GM12878 (cell line): ENCODE measurements at regions not wholly inside any gene's neighbourhood (a gene's known extent, or its start where the extent isn't known, plus 50 kb on each side); places are given as distances from the start of the nearest gene placed in this dataset.

Source experiments
- ATAC-seq: fragments of 200-7000 bp; cut with Tn5 transposase; 3 replicates; pipeline ENCODE4 v1.9.1; 2020; ENCODE audit warnings: mild to moderate bottlenecking, moderate library complexity
- BruUV-seq: library from RNA; stranded (reverse); fragments of 400-500 nt; replicated peaks from 2 replicates; lab custom pipeline; 2021; lab: Mats Ljungman, UMichigan
- CTCF ChIA-PET: fragments of 300-600 bp; sonication (Branson Sonifier 250); formaldehyde crosslinking; extraction: SDS; loops from one replicate; lab custom pipeline; 2021; ENCODE audit warnings: inconsistent platforms; lab: Yijun Ruan, JAX
- POLR2A ChIA-PET: fragments of 350-600 bp; formaldehyde crosslinking; extraction: SDS; loops from one replicate; lab custom pipeline; 2021; ENCODE audit warnings: inconsistent platforms; lab: Charles Lee
- RAD21 ChIA-PET: fragments of 300-600 bp; sonication (Branson Sonifier 250); formaldehyde crosslinking; loops from one replicate; lab custom pipeline; 2023; ENCODE audit warnings: antibody characterized with exemption; ENCODE audit not compliant: unreplicated experiment; lab: Charles Lee
- SMC1A ChIA-PET: fragments of 300-600 bp; sonication (Branson Sonifier 250); formaldehyde crosslinking; loops from one replicate; lab custom pipeline; 2023; ENCODE audit not compliant: unreplicated experiment, uncharacterized antibody; lab: Charles Lee
- DNase-seq: peaks from one replicate; pipeline ENCODE4 v3.0.0-alpha.2; 2011; ENCODE audit warnings: low read depth, low spot score
- FAIRE-seq: peaks from 3 replicates; lab custom pipeline; 2011; peaks lifted over from hg19 to GRCh38; lab: Jason Lieb, UNC
- H2AFZ ChIP-seq: 2 replicates; pipeline ENCODE4 v1.6.0; 2011; ENCODE audit warnings: low read depth, low read length, control low read depth; ENCODE audit not compliant: control insufficient read depth
- H3K27ac ChIP-seq: 2 replicates; pipeline ENCODE4 v1.5.1; 2011; ENCODE audit warnings: control low read depth; ENCODE audit not compliant: control insufficient read depth, insufficient read depth
- H3K27me3 ChIP-seq, 2 experiments: replicated peaks in 1 of 2; 2 replicates each; pipeline versions ENCODE4 v1.6.0 to v1.6.1; 2011; ENCODE audit warnings: low read length in 1 of 2; ENCODE audit not compliant: control insufficient read depth in 2 of 2, insufficient read depth in 2 of 2
- H3K36me3 ChIP-seq, 2 experiments: 2 replicates each; pipeline ENCODE4 v1.5.1; 2011; ENCODE audit warnings: low read length in 1 of 2; ENCODE audit not compliant: control insufficient read depth in 2 of 2, insufficient read depth in 2 of 2
- H3K4me1 ChIP-seq: 2 replicates; pipeline ENCODE4 v1.6.1; 2011; ENCODE audit warnings: mild to moderate bottlenecking, low read length, moderate library complexity, mixed read lengths; ENCODE audit not compliant: control insufficient read depth, insufficient read depth
- H3K4me2 ChIP-seq: 2 replicates; pipeline ENCODE4 v1.6.0; 2011; ENCODE audit warnings: control low read depth; ENCODE audit not compliant: control insufficient read depth, insufficient read depth
- H3K4me3 ChIP-seq: fragments of 200-600 bp; sonication (generic); 2 replicates; pipeline ENCODE4 v1.5.1; 2016
- H3K79me2 ChIP-seq: 2 replicates; pipeline ENCODE4 v1.6.0; 2011; ENCODE audit warnings: low read length; ENCODE audit not compliant: control insufficient read depth, insufficient read depth
- H3K9ac ChIP-seq: 2 replicates; pipeline ENCODE4 v1.8.0; 2011; ENCODE audit warnings: low read length, control low read depth, mixed read lengths; ENCODE audit not compliant: control insufficient read depth, insufficient read depth
- H3K9me3 ChIP-seq: replicated peaks from 3 replicates; pipeline ENCODE4 v1.5.1; 2011; ENCODE audit warnings: mild to moderate bottlenecking, low read length; ENCODE audit not compliant: control insufficient read depth, insufficient read depth
- H4K20me1 ChIP-seq: 2 replicates; pipeline ENCODE4 v1.6.0; 2011; ENCODE audit not compliant: control insufficient read depth, insufficient read depth
- CREB1 ChIP-seq: IDR thresholded peaks from 2 replicates; pipeline ENCODE4 v1.6.1; 2012; ENCODE audit warnings: low read depth, mild to moderate bottlenecking, inconsistent platforms
- ETV6 ChIP-seq, 2 experiments: fragments of 450-650 bp in 1 of 2; IDR thresholded peaks in 1 of 2; conservative IDR thresholded peaks in 1 of 2; 2 replicates each; pipeline ENCODE4 v1.6.1; 2014; ENCODE audit warnings: antibody characterized with exemption in 1 of 2, borderline replicate concordance in 1 of 2, low read depth in 1 of 2, mild to moderate bottlenecking in 1 of 2, moderate library complexity in 1 of 2
- JUND ChIP-seq: IDR thresholded peaks from 2 replicates; pipeline ENCODE4 v1.6.1; 2012; ENCODE audit warnings: low read depth, mild to moderate bottlenecking, low read length, improper control_type of control experiment, moderate library complexity
- NBN ChIP-seq: fragments of 450-650 bp; IDR thresholded peaks from 2 replicates; pipeline ENCODE4 v1.6.1; 2016
- NFYB ChIP-seq: IDR thresholded peaks from 2 replicates; pipeline ENCODE4 v1.6.1; 2011; ENCODE audit warnings: low read depth, mild to moderate bottlenecking, low read length, improper control_type of control experiment, moderate library complexity; ENCODE audit not compliant: insufficient read depth
- TCF7 ChIP-seq: IDR thresholded peaks from 2 replicates; pipeline ENCODE4 v1.6.1; 2014; ENCODE audit warnings: antibody characterized with exemption, borderline replicate concordance
- ZNF207 ChIP-seq: fragments of 450-650 bp; IDR thresholded peaks from 2 replicates; pipeline ENCODE4 v1.6.1; 2014; ENCODE audit warnings: antibody characterized with exemption, mild to moderate bottlenecking, borderline replicate concordance
- ZSCAN29 ChIP-seq: fragments of 450-650 bp; IDR thresholded peaks from 2 replicates; pipeline ENCODE4 v1.6.1; 2017; ENCODE audit warnings: mild to moderate bottlenecking, moderate library complexity
- WGBS: methylation state at CpG from one replicate; pipeline ENCODE4 v1.1.6; 2016; ENCODE audit warnings: low lambda C conversion rate; ENCODE audit not compliant: insufficient replicate concordance, insufficient coverage; ENCODE audit errors: missing lambda C conversion rate; 5-methylcytosine and 5-hydroxymethylcytosine counted together
- in situ Hi-C: fragments of 300-500 bp; cut with MboI; formaldehyde crosslinking; loops from 9 replicates; pipeline ENCODE4 v1.14.3; 2018; ENCODE audit warnings: mixed read lengths
- intact Hi-C: fragments of 100-400 bp; cut with micrococcal nuclease; formaldehyde crosslinking; loops from one replicate; pipeline ENCODE4 v1.14.2; 2022; ENCODE audit not compliant: unreplicated experiment
- TF ChIP-seq, protein P1 (sequence below): fragments of 450-650 bp; IDR thresholded peaks from 2 replicates; pipeline ENCODE4 v1.6.1; 2016; ENCODE audit warnings: mild to moderate bottlenecking
- TF ChIP-seq, protein P2 (sequence below): fragments of 150-350 bp; IDR thresholded peaks from 2 replicates; pipeline ENCODE4 v1.6.1; 2016; ENCODE audit warnings: low read depth, low read length
- TF ChIP-seq, protein P3 (sequence below): IDR thresholded peaks from 2 replicates; pipeline ENCODE4 v1.6.1; 2012; ENCODE audit warnings: low read depth, low read length, improper control_type of control experiment
- TF ChIP-seq, protein P4 (sequence below): fragments of 450-650 bp; IDR thresholded peaks from 2 replicates; pipeline ENCODE4 v1.6.1; 2017; ENCODE audit warnings: mild to moderate bottlenecking, low read depth, inconsistent platforms; ENCODE audit not compliant: poor library complexity, severe bottlenecking
- TF ChIP-seq, protein P5 (sequence below): IDR thresholded peaks from 2 replicates; pipeline ENCODE4 v1.6.1; 2012; ENCODE audit warnings: mild to moderate bottlenecking, low read depth, low read length

DNA sequence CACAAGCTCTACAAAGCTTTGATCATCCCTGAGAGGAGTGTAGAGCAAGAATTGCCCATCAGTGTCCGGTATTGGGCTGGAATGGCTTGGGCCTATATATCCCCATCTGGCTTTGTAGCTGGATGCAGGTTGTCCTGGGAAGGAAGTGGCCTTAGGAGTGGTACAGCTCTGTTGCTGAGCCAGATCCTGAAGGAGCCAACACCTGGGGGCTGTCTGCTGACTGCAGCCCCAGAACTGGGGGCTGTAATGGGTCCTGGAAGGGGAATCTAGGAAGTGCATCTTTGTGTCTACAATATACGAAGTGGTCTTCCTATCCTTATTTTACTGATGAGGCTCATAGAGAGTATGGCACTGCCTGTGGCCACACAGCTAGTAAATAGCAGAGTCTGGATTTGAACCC lies 145.9 kb downstream of the CDC5L start:
- ATAC-seq, result no peak
- no peak for TF ChIP-seq NFYB
- TF ChIP-seq, protein P1, sequence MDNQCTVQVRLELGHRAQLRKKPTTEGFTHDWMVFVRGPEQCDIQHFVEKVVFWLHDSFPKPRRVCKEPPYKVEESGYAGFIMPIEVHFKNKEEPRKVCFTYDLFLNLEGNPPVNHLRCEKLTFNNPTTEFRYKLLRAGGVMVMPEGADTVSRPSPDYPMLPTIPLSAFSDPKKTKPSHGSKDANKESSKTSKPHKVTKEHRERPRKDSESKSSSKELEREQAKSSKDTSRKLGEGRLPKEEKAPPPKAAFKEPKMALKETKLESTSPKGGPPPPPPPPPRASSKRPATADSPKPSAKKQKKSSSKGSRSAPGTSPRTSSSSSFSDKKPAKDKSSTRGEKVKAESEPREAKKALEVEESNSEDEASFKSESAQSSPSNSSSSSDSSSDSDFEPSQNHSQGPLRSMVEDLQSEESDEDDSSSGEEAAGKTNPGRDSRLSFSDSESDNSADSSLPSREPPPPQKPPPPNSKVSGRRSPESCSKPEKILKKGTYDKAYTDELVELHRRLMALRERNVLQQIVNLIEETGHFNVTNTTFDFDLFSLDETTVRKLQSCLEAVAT, result no peak
- no peak for TF ChIP-seq ZNF207
- no peak for TF ChIP-seq ETV6 (conservative IDR thresholded peaks at IDR 0.05 in 1 of 2, IDR thresholded peaks at IDR 0.05 in 1 of 2; ENCODE audit: borderline replicate concordance in 1 of 2, low read depth in 1 of 2)
- TF ChIP-seq CREB1, result no peak
- TF ChIP-seq, protein P2, sequence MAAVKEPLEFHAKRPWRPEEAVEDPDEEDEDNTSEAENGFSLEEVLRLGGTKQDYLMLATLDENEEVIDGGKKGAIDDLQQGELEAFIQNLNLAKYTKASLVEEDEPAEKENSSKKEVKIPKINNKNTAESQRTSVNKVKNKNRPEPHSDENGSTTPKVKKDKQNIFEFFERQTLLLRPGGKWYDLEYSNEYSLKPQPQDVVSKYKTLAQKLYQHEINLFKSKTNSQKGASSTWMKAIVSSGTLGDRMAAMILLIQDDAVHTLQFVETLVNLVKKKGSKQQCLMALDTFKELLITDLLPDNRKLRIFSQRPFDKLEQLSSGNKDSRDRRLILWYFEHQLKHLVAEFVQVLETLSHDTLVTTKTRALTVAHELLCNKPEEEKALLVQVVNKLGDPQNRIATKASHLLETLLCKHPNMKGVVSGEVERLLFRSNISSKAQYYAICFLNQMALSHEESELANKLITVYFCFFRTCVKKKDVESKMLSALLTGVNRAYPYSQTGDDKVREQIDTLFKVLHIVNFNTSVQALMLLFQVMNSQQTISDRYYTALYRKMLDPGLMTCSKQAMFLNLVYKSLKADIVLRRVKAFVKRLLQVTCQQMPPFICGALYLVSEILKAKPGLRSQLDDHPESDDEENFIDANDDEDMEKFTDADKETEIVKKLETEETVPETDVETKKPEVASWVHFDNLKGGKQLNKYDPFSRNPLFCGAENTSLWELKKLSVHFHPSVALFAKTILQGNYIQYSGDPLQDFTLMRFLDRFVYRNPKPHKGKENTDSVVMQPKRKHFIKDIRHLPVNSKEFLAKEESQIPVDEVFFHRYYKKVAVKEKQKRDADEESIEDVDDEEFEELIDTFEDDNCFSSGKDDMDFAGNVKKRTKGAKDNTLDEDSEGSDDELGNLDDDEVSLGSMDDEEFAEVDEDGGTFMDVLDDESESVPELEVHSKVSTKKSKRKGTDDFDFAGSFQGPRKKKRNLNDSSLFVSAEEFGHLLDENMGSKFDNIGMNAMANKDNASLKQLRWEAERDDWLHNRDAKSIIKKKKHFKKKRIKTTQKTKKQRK, result no peak
- TF ChIP-seq, protein P3, sequence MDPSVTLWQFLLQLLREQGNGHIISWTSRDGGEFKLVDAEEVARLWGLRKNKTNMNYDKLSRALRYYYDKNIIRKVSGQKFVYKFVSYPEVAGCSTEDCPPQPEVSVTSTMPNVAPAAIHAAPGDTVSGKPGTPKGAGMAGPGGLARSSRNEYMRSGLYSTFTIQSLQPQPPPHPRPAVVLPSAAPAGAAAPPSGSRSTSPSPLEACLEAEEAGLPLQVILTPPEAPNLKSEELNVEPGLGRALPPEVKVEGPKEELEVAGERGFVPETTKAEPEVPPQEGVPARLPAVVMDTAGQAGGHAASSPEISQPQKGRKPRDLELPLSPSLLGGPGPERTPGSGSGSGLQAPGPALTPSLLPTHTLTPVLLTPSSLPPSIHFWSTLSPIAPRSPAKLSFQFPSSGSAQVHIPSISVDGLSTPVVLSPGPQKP, result no peak
- TF ChIP-seq TCF7, result no peak
- TF ChIP-seq, protein P4, sequence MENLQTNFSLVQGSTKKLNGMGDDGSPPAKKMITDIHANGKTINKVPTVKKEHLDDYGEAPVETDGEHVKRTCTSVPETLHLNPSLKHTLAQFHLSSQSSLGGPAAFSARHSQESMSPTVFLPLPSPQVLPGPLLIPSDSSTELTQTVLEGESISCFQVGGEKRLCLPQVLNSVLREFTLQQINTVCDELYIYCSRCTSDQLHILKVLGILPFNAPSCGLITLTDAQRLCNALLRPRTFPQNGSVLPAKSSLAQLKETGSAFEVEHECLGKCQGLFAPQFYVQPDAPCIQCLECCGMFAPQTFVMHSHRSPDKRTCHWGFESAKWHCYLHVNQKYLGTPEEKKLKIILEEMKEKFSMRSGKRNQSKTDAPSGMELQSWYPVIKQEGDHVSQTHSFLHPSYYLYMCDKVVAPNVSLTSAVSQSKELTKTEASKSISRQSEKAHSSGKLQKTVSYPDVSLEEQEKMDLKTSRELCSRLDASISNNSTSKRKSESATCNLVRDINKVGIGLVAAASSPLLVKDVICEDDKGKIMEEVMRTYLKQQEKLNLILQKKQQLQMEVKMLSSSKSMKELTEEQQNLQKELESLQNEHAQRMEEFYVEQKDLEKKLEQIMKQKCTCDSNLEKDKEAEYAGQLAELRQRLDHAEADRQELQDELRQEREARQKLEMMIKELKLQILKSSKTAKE, result no peak
- TF ChIP-seq JUND, result no peak
- TF ChIP-seq, protein P5, sequence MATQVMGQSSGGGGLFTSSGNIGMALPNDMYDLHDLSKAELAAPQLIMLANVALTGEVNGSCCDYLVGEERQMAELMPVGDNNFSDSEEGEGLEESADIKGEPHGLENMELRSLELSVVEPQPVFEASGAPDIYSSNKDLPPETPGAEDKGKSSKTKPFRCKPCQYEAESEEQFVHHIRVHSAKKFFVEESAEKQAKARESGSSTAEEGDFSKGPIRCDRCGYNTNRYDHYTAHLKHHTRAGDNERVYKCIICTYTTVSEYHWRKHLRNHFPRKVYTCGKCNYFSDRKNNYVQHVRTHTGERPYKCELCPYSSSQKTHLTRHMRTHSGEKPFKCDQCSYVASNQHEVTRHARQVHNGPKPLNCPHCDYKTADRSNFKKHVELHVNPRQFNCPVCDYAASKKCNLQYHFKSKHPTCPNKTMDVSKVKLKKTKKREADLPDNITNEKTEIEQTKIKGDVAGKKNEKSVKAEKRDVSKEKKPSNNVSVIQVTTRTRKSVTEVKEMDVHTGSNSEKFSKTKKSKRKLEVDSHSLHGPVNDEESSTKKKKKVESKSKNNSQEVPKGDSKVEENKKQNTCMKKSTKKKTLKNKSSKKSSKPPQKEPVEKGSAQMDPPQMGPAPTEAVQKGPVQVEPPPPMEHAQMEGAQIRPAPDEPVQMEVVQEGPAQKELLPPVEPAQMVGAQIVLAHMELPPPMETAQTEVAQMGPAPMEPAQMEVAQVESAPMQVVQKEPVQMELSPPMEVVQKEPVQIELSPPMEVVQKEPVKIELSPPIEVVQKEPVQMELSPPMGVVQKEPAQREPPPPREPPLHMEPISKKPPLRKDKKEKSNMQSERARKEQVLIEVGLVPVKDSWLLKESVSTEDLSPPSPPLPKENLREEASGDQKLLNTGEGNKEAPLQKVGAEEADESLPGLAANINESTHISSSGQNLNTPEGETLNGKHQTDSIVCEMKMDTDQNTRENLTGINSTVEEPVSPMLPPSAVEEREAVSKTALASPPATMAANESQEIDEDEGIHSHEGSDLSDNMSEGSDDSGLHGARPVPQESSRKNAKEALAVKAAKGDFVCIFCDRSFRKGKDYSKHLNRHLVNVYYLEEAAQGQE, result no peak
- no peak for TF ChIP-seq NBN
- TF ChIP-seq ZSCAN29, result no peak

More for the DNA sequence above, 145.9 kb downstream of the CDC5L start:
- no peak for FAIRE-seq
- Histone ChIP-seq H3K9ac (no peak overlapping the region), H3K27me3 (peaks cover 2 to 3% of the 10 kb centered on the region in 2 experiments; a peak in 3 of 4 replicates), H3K4me2 (no peak overlapping the region), H3K36me3 (no peaks in the 10 kb centered on the region), H3K4me3 (no peak overlapping the region), H3K27ac (no peak overlapping the region), H3K4me1 (no peaks in the 10 kb centered on the region), H2AFZ (no peak overlapping the region), H3K9me3 (no peaks in the 10 kb centered on the region), H4K20me1 (no peaks in the 10 kb centered on the region), H3K79me2 (no peaks in the 10 kb centered on the region)
- POLR2A ChIA-PET, result no interaction called here
- no TSS peak for BruUV-seq
- WGBS, result 14% methylated on average over 2 of the region's 2 CpGs
- DNase-seq, result no peak
- RAD21 ChIA-PET, result no interaction called here
- in situ Hi-C loops (no loop called here), intact Hi-C loops (no loop called here)
- SMC1A ChIA-PET, result no interaction called here
- CTCF ChIA-PET, result no interaction called here
